ENCODE measurements at regions not wholly inside any gene's neighbourhood (a gene's known extent, or its start where the extent isn't known, plus 50 kb on each side); places are given as distances from the start of the nearest gene placed in this dataset.

- H3K23ac ChIP-seq (ENCODE audit: insufficient read length, low read depth, low read length): no peak overlapping the region
- H3K9ac ChIP-seq (ENCODE audit: extremely low read depth, insufficient read length, low read length): no peak overlapping the region
- H3K4ac ChIP-seq (ENCODE audit: low read depth, low read length): no peak overlapping the region
- TF ChIP-seq CTCF (conservative IDR thresholded peaks at IDR 0.05): no peak
- H3K18ac ChIP-seq (ENCODE audit: insufficient read length, low read depth, low read length): no peak overlapping the region
- no peaks in the 10 kb centered on the region for H3K27me3 ChIP-seq (ENCODE audit: insufficient read depth, low read length)
- no peak overlapping the region for H3K4me2 ChIP-seq (ENCODE audit: insufficient read depth, insufficient read length, low read length)
- no peaks in the 10 kb centered on the region for H3K79me2 ChIP-seq (ENCODE audit: insufficient read depth, low read length)
- H2AK5ac ChIP-seq (ENCODE audit: insufficient read length, low read length): no peak overlapping the region
- Mint-ChIP-seq H3K4me1 (no peaks in the 10 kb centered on the region), H3K9me3 (peaks cover 2 to 3% of the 10 kb centered on the region in 2 experiments; a peak in 4 of 5 replicates), H3K27me3 (ENCODE audit: low read depth) (peaks cover 2% of the 10 kb centered on the region), H3K4me3 (no peak overlapping the region), H3K27ac (no peak overlapping the region), H3K36me3 (ENCODE audit: insufficient read depth in 1 of 3, low read depth in 3 of 3) (no peaks in the 10 kb centered on the region; a peak in 2 of 7 replicates)
- no peak overlapping the region for H4K91ac ChIP-seq (ENCODE audit: insufficient read length, low read depth, low read length)
- no peak overlapping the region for H4K5ac ChIP-seq (ENCODE audit: insufficient read length, low read depth, low read length)
- H3K79me1 ChIP-seq (ENCODE audit: insufficient read depth, low read depth, low read length, poor library complexity, severe bottlenecking): no peaks in the 10 kb centered on the region
- H3K56ac ChIP-seq (ENCODE audit: insufficient read length, low read depth, low read length): no peak overlapping the region
- H3K14ac ChIP-seq (ENCODE audit: insufficient read depth, low read length): no peak overlapping the region
- H3K23me2 ChIP-seq (ENCODE audit: insufficient read length, low read depth, low read length, poor library complexity, severe bottlenecking): no peaks in the 10 kb centered on the region
- H4K20me1 ChIP-seq (ENCODE audit: control insufficient read depth, insufficient read depth, insufficient read length): no peaks in the 10 kb centered on the region
- no peaks in the 10 kb centered on the region for H3K4me1 ChIP-seq (ENCODE audit: insufficient read depth, low read length)
- DNase-seq: no peak
- H4K8ac ChIP-seq (replicated peaks; ENCODE audit: insufficient read length, low read depth, low read length): no peak overlapping the region
- no peak overlapping the region for H2AFZ ChIP-seq (ENCODE audit: low read length)
- no CpG with 5 or more reads among the region's 7 CpGs for WGBS (ENCODE audit: extremely low coverage, insufficient read length, low lambda C conversion rate)
- H2BK5ac ChIP-seq (ENCODE audit: insufficient read length, low read length): no peak overlapping the region
- H3K9me3 ChIP-seq (ENCODE audit: control insufficient read depth, low read depth, low read length): no peaks in the 10 kb centered on the region
- no peak overlapping the region for H2BK20ac ChIP-seq (ENCODE audit: low read depth, low read length, poor library complexity, severe bottlenecking)
- no peak overlapping the region for H2BK15ac ChIP-seq (ENCODE audit: low read depth, low read length)
- no peak overlapping the region for H2BK120ac ChIP-seq (ENCODE audit: low read depth, low read length, poor library complexity, severe bottlenecking)
- H3T11ph ChIP-seq (ENCODE audit: low read length): no peak overlapping the region
- no peak overlapping the region for H2BK12ac ChIP-seq (ENCODE audit: insufficient read length, low read depth, low read length)
- no peak overlapping the region for H3K27ac ChIP-seq (ENCODE audit: insufficient read length, low read depth, low read length)
Measured at GRCh38 chr13:23098161-23098907, 82.4 kb upstream of the SGCG start.
